Liver (tissue), 8 donors: ENCODE measurements at regions not wholly inside any gene's neighbourhood (a gene's known extent, or its start where the extent isn't known, plus 50 kb on each side); places are given as distances from the start of the nearest gene placed in this dataset.

Experiments
- DNase-seq: peaks from one replicate; pipeline ENCODE4 v3.0.0-alpha.2; 2017; ENCODE audit warnings: low spot score
- H3K27ac ChIP-seq, 2 donors: one replicate each; pipeline ENCODE4 v1.7.0; 2013; ENCODE audit warnings: inconsistent platforms in 2 of 2, low read length in 2 of 2, control low read depth in 1 of 2, low read depth in 1 of 2, mild to moderate bottlenecking in 1 of 2
- H3K27me3 ChIP-seq, 4 donors: one replicate each; pipeline versions ENCODE4 v1.6.1 to v1.7.0; 2013; ENCODE audit warnings: low read length in 3 of 4, inconsistent platforms in 1 of 4, mild to moderate bottlenecking in 1 of 4, moderate library complexity in 1 of 4; ENCODE audit not compliant: control insufficient read depth in 4 of 4, insufficient read depth in 4 of 4
- H3K36me3 ChIP-seq, 4 donors: one replicate each; pipeline versions ENCODE4 v1.6.1 to v1.7.0; 2013; ENCODE audit warnings: low read length in 3 of 4, mild to moderate bottlenecking in 3 of 4, low read depth in 1 of 4, moderate library complexity in 1 of 4; ENCODE audit not compliant: control insufficient read depth in 4 of 4, insufficient read depth in 3 of 4
- H3K4me1 ChIP-seq, 4 donors: one replicate each; pipeline versions ENCODE4 v1.6.1 to v1.7.0; 2013; ENCODE audit warnings: low read length in 3 of 4, mild to moderate bottlenecking in 3 of 4, moderate library complexity in 1 of 4; ENCODE audit not compliant: control insufficient read depth in 4 of 4, insufficient read depth in 4 of 4
- H3K4me3 ChIP-seq, 3 donors: one replicate each; pipeline versions ENCODE4 v1.6.1 to v1.7.0; 2013; ENCODE audit warnings: low read length in 3 of 3, control low read depth in 1 of 3, low read depth in 1 of 3, mild to moderate bottlenecking in 1 of 3
- H3K9ac ChIP-seq, 2 donors: one replicate each; pipeline ENCODE4 v1.7.0; 2013; ENCODE audit warnings: low read length in 2 of 2, mild to moderate bottlenecking in 2 of 2, moderate library complexity in 2 of 2, control low read depth in 1 of 2, low read depth in 1 of 2
- H3K9me3 ChIP-seq, 4 donors: one replicate each; pipeline versions ENCODE4 v1.6.1 to v1.7.0; 2013; ENCODE audit warnings: low read length in 3 of 4; ENCODE audit not compliant: control insufficient read depth in 4 of 4
- CTCF ChIP-seq: fragments of 150-350 bp; IDR thresholded peaks from 2 replicates; pipeline ENCODE4 v1.5.1; 2017; ENCODE audit warnings: improper control_type of control experiment, low read depth, low read length; ENCODE audit not compliant: missing input control
- EGR1 ChIP-seq, 2 donors: IDR thresholded peaks; 2 replicates each; pipeline ENCODE4 v1.6.1; 2016 to 2018; ENCODE audit warnings: antibody characterized with exemption in 2 of 2, low read depth in 2 of 2
- FOXA1 ChIP-seq: IDR thresholded peaks from 2 replicates; pipeline ENCODE4 v1.6.1; 2016; ENCODE audit warnings: antibody characterized with exemption
- FOXA2 ChIP-seq: IDR thresholded peaks from 2 replicates; pipeline ENCODE4 v1.6.1; 2016; ENCODE audit warnings: antibody characterized with exemption
- GABPA ChIP-seq, 2 donors: IDR thresholded peaks in 1 of 2; conservative IDR thresholded peaks in 1 of 2; 2 replicates each; pipeline ENCODE4 v1.6.1; 2016; ENCODE audit warnings: antibody characterized with exemption in 2 of 2, mild to moderate bottlenecking in 1 of 2, moderate library complexity in 1 of 2
- HNF4A ChIP-seq, 2 donors: conservative IDR thresholded peaks; 2 replicates each; pipeline ENCODE4 v1.6.1; 2016; ENCODE audit warnings: antibody characterized with exemption in 2 of 2, mild to moderate bottlenecking in 2 of 2
- HNF4G ChIP-seq: IDR thresholded peaks from 2 replicates; pipeline ENCODE4 v1.6.1; 2016; ENCODE audit warnings: antibody characterized with exemption
- JUND ChIP-seq, 2 donors: IDR thresholded peaks; 2 replicates each; pipeline ENCODE4 v1.6.1; 2016; ENCODE audit warnings: antibody characterized with exemption in 2 of 2
- NR2F2 ChIP-seq: IDR thresholded peaks from 2 replicates; pipeline ENCODE4 v1.6.1; 2016; ENCODE audit warnings: antibody characterized with exemption
- RAD21 ChIP-seq, 2 donors: IDR thresholded peaks; 2 replicates each; pipeline ENCODE4 v1.6.1; 2016; ENCODE audit warnings: antibody characterized with exemption in 2 of 2, mild to moderate bottlenecking in 2 of 2
- REST ChIP-seq: IDR thresholded peaks from 2 replicates; pipeline ENCODE4 v1.6.1; 2016; ENCODE audit warnings: antibody characterized with exemption, mild to moderate bottlenecking
- RXRA ChIP-seq, 2 donors: IDR thresholded peaks; 2 replicates each; pipeline ENCODE4 v1.6.1; 2017 to 2018; ENCODE audit warnings: antibody characterized with exemption in 2 of 2, mild to moderate bottlenecking in 1 of 2
- SP1 ChIP-seq: IDR thresholded peaks from 2 replicates; pipeline ENCODE4 v1.6.1; 2018; ENCODE audit warnings: antibody characterized with exemption, mild to moderate bottlenecking
- TAF1 ChIP-seq: conservative IDR thresholded peaks from 2 replicates; pipeline ENCODE4 v1.6.1; 2016; ENCODE audit warnings: antibody characterized with exemption, mild to moderate bottlenecking
- YY1 ChIP-seq: IDR thresholded peaks from 2 replicates; pipeline ENCODE4 v1.6.1; 2016; ENCODE audit warnings: antibody characterized with exemption, mild to moderate bottlenecking
- WGBS: extraction: QIAGEN DNeasy Blood & Tissue Kit; methylation state at CpG from one replicate; pipeline ENCODE4 v1.1.7; 2013; 5-methylcytosine and 5-hydroxymethylcytosine counted together
- TF ChIP-seq, protein P1 (sequence below): IDR thresholded peaks from 2 replicates; pipeline ENCODE4 v1.6.1; 2016; ENCODE audit warnings: antibody characterized with exemption
- TF ChIP-seq, protein P2 (sequence below): IDR thresholded peaks from 2 replicates; pipeline ENCODE4 v1.6.1; 2016; ENCODE audit warnings: antibody characterized with exemption
- TF ChIP-seq, protein P3 (sequence below): IDR thresholded peaks from 2 replicates; pipeline ENCODE4 v1.6.1; 2016; ENCODE audit warnings: antibody characterized with exemption
- donor health status: healthy.
- donor health status: healthy.
- donor health status: healthy.
- donor health status: healthy.
- donor health status: healthy.

GRCh38 chr5:161042443-161042842 is 190.4 kb upstream of the ATP10B start:
- no peaks in the 10 kb centered on the region for H3K4me1 ChIP-seq
- no peaks in the 10 kb centered on the region for H3K9me3 ChIP-seq
- TF ChIP-seq RXRA (IDR thresholded peaks at IDR 0.05) = no peak
- TF ChIP-seq, protein P1, sequence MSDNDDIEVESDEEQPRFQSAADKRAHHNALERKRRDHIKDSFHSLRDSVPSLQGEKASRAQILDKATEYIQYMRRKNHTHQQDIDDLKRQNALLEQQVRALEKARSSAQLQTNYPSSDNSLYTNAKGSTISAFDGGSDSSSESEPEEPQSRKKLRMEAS = no peak
- TF ChIP-seq FOXA1 = no peak
- no peak for TF ChIP-seq TAF1
- TF ChIP-seq, protein P2, sequence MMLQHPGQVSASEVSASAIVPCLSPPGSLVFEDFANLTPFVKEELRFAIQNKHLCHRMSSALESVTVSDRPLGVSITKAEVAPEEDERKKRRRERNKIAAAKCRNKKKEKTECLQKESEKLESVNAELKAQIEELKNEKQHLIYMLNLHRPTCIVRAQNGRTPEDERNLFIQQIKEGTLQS = no peak
- TF ChIP-seq GABPA (IDR thresholded peaks at IDR 0.05 in 1 of 2, conservative IDR thresholded peaks at IDR 0.05 in 1 of 2) = no peak
- TF ChIP-seq HNF4A (conservative IDR thresholded peaks at IDR 0.05) = no peak
- TF ChIP-seq REST = no peak
- no peak for TF ChIP-seq EGR1 (IDR thresholded peaks at IDR 0.05; ENCODE audit: low read depth in 2 of 2)
- TF ChIP-seq CTCF = no peak
- no peak for TF ChIP-seq JUND (IDR thresholded peaks at IDR 0.05)
- TF ChIP-seq, protein P3, sequence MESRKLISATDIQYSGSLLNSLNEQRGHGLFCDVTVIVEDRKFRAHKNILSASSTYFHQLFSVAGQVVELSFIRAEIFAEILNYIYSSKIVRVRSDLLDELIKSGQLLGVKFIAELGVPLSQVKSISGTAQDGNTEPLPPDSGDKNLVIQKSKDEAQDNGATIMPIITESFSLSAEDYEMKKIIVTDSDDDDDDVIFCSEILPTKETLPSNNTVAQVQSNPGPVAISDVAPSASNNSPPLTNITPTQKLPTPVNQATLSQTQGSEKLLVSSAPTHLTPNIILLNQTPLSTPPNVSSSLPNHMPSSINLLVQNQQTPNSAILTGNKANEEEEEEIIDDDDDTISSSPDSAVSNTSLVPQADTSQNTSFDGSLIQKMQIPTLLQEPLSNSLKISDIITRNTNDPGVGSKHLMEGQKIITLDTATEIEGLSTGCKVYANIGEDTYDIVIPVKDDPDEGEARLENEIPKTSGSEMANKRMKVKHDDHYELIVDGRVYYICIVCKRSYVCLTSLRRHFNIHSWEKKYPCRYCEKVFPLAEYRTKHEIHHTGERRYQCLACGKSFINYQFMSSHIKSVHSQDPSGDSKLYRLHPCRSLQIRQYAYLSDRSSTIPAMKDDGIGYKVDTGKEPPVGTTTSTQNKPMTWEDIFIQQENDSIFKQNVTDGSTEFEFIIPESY = no peak
- TF ChIP-seq HNF4G = no peak
- H3K4me3 ChIP-seq = no peak overlapping the region
- 67% methylated on average over 1 of the region's 1 CpG for WGBS
- H3K9ac ChIP-seq = no peak overlapping the region
- no peak overlapping the region for H3K27ac ChIP-seq
- DNase-seq = no peak
- H3K27me3 ChIP-seq = no peaks in the 10 kb centered on the region
- H3K36me3 ChIP-seq = no peaks in the 10 kb centered on the region

DNA sequence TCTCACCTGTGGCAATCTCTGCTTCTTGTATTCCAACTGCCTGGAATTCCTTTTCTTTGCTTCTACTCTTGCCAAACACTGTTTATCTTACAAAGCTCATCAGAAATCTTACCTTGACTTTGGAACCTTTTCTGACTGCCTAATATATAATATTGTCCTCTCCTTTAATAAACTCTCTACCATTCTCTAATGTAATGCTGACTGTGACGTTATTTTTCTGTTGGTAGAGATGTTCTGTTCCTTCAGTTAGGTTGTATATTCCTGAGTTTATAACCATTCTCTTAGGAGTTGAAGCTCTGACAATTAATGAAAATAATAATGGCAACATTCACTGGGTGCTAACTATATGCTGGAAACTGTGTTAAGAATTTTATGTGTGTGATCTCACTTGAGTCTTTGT is 188.8 kb upstream of the ATP10B start:
- WGBS = 63% methylated on average over 1 of the region's 1 CpG
- H3K27ac ChIP-seq = no peak overlapping the region
- DNase-seq = no peak
- H3K4me1 ChIP-seq = no peaks in the 10 kb centered on the region
- H3K36me3 ChIP-seq = no peaks in the 10 kb centered on the region
- H3K27me3 ChIP-seq = no peaks in the 10 kb centered on the region
- no peaks in the 10 kb centered on the region for H3K9me3 ChIP-seq
- no peak overlapping the region for H3K4me3 ChIP-seq
- H3K9ac ChIP-seq = no peak overlapping the region
- TF ChIP-seq RAD21 (IDR thresholded peaks at IDR 0.05) (no peak), NR2F2 (no peak), FOXA2 (no peak), GABPA (IDR thresholded peaks at IDR 0.05 in 1 of 2, conservative IDR thresholded peaks at IDR 0.05 in 1 of 2) (no peak), HNF4G (no peak), EGR1 (IDR thresholded peaks at IDR 0.05; ENCODE audit: low read depth in 2 of 2) (no peak), TAF1 (no peak), YY1 (no peak), SP1 (no peak), FOXA1 (no peak), JUND (IDR thresholded peaks at IDR 0.05) (no peak), REST (no peak), HNF4A (conservative IDR thresholded peaks at IDR 0.05) (no peak), RXRA (IDR thresholded peaks at IDR 0.05) (no peak)
- TF ChIP-seq, protein P3 = no peak
- TF ChIP-seq, protein P2 = no peak
